VCaP (cell line): ENCODE measurements at regions not wholly inside any gene's neighbourhood (a gene's known extent, or its start where the extent isn't known, plus 50 kb on each side); places are given as distances from the start of the nearest gene placed in this dataset.
"Not testable (repeated sequence)": the region's sequence is repeated elsewhere in the genome, so short reads cannot be mapped to it uniquely, and the experiment has no call there.

ENCODE experiments used
- H3K27ac ChIP-seq: fragments of 450-650 bp; 2 replicates; pipeline ENCODE4 v1.5.1; 2017
- CTCF ChIP-seq: fragments of 450-650 bp; conservative IDR thresholded peaks from 2 replicates; pipeline ENCODE4 v1.5.1; 2017; ENCODE audit warnings: mild to moderate bottlenecking, moderate library complexity

GRCh38 chr14:89697281-89698060, 257.1 kb downstream of the EFCAB11 start:
- no peak overlapping the region for H3K27ac ChIP-seq
- TF ChIP-seq CTCF = no peak

DNA sequence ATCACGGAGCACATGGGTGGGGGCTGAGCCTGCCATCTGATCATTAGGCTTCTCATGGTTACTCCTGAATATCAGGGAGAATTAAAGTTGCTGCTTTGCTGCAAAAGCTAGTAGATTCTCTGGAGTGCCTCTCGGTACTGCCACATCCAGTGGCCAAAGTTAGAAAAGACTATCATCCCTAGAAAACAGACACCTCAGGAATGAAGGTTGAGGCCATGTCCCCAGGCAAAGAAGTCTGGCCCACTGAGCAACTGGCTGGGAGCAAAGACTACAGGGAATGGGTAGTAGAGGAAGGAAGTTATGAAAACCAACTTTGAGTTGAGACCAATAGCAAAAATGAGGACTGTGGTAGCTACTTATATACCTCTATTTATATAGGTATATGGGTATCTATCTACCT, 258.7 kb downstream of the EFCAB11 start:
- no peak for TF ChIP-seq CTCF

DNA sequence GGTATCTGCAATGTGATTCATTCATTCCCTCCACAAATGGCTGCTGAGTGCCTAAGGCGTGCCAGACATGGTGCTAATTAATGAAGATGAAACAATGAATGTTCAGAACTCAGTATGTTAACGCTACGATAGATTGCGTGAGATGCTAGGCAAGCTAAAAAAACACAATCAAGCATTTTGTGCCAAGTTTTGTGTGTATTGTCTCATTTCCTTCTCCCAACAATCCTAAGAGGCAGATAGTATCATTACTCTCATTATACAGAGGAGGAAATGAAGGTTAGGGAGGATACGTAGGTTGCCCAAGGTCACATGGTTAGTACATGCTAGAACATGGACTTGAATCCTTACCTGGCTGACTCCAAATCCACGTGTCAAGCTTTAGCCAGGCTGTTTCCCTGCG, 264.4 kb downstream of the EFCAB11 start:
- no peak overlapping the region for H3K27ac ChIP-seq
- no peak for TF ChIP-seq CTCF

More for the DNA sequence above, 258.7 kb downstream of the EFCAB11 start:
- no peak overlapping the region for H3K27ac ChIP-seq

DNA sequence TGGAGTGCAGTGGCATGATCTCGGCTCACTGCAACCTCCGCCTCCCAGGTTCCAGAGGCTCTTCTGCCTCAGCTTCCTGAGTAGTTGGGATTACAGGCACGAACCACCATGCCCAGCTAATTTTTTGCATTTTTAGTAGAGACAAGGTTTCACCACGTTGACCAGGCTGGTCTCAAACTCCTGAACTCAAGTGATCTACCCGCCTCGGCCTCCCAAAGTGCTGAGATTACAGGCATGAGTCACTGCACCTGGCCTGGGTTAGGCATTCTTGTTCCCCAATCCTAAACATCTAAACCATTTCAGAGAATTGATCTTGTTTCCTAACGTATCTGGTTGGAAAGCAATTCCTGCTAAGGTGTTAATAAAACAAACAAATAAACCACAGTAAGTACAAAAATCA, 264.8 kb downstream of the EFCAB11 start:
- not testable (repeated sequence) for H3K27ac ChIP-seq

DNA sequence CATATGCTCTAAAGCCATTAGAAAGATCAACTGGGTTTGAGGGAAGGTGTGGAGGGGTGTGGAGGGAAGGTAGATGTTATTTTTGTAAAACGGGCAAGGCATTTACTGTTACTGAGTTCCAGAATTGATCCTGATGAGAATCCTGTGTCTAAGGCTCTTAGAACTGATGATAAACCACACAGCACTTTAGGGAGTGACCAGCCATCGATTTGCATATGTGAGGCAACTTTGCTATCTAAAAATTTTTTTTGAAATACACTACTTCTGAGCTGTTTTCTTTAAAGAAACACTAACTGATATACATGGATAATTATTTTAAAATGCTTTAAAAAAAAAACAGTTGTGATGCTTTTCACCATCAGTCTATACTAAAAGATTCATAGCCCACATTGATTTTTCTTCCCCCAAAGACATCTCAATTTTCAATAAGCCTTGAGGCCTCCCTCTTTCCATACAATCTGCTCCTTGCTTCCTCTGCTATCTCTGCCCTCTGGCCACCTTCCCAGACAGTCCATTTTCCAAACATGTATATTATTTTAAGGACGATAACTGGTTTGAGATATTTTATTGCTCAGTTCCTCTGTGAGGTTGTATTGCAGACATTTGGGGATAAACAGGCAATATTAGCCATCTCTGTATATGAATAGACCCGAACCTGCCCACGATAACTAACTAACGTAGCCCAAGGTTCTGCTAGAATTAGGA, 265.9 kb downstream of the EFCAB11 start:
- no peak overlapping the region for H3K27ac ChIP-seq
- TF ChIP-seq CTCF = no peak

- not testable (repeated sequence) for H3K27ac ChIP-seq
These were observed 267.4 kb downstream of the EFCAB11 start for GRCh38 chr14:89687129-89687528.

DNA sequence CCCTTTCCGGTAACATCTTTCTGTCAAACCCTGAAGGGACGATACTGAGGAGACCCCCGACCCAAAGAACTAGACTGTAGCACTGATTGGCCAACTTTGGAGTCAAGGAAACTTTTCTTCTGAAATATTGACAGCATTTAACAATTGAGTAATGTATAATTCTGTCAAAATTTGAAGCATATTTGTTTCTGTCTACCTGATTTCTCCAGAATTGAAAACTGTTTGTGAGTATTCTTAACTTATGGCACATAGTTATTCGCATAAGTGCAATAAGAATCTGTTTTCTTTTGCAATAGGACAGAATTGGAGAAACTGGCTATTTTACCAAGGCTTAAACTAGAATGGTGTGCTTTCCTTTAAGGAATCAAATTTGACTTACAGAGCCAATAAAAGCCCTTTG, 267.1 kb upstream of the FOXN3 start:
- H3K27ac ChIP-seq = no peak overlapping the region
- TF ChIP-seq CTCF = no peak

- TF ChIP-seq CTCF = no peak
- H3K27ac ChIP-seq = no peak overlapping the region
These were observed 264.3 kb upstream of the FOXN3 start for GRCh38 chr14:89681086-89682018.
